ENCODE measurements at regions not wholly inside any gene's neighbourhood (a gene's known extent, or its start where the extent isn't known, plus 50 kb on each side); places are given as distances from the start of the nearest gene placed in this dataset.

- TF ChIP-seq ZNF600 (tag by site-specific recombination; IDR thresholded peaks at IDR 0.05): no peak
- no peak for TF ChIP-seq MYNN (tag by site-specific recombination; IDR thresholded peaks at IDR 0.05; ENCODE audit: borderline replicate concordance)
- TF ChIP-seq ZNF354C (tag by site-specific recombination; IDR thresholded peaks at IDR 0.05; ENCODE audit: borderline replicate concordance, low read depth): no peak
- TF ChIP-seq ZNF140 (tag by site-specific recombination; IDR thresholded peaks at IDR 0.05): no peak
- no peak for TF ChIP-seq ZNF175 (tag by site-specific recombination; IDR thresholded peaks at IDR 0.05)
- TF ChIP-seq BCL11A (tag by site-specific recombination; IDR thresholded peaks at IDR 0.05; ENCODE audit: low read depth): no peak
- no peak for TF ChIP-seq ZSCAN18 (tag by site-specific recombination; IDR thresholded peaks at IDR 0.05)
- TF ChIP-seq ZNF596 (tag by site-specific recombination; IDR thresholded peaks at IDR 0.05): no peak
- TF ChIP-seq PRDM6 (tag by site-specific recombination; IDR thresholded peaks at IDR 0.05): no peak
- no peak for TF ChIP-seq ZBTB48 (tag by site-specific recombination; IDR thresholded peaks at IDR 0.05)
- TF ChIP-seq, protein P1, sequence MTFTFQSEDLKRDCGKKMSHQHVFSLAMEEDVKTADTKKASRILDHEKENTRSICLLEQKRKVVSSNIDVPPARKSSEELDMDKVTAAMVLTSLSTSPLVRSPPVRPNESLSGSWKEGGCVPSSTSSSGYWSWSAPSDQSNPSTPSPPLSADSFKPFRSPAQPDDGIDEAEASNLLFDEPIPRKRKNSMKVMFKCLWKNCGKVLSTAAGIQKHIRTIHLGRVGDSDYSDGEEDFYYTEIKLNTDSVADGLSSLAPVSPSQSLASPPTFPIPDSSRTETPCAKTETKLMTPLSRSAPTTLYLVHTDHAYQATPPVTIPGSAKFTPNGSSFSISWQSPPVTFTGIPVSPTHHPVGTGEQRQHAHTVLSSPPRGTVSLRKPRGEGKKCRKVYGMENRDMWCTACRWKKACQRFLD (tag by site-specific recombination; IDR thresholded peaks at IDR 0.05): no peak
- TF ChIP-seq ZNF350 (tag by site-specific recombination; IDR thresholded peaks at IDR 0.05): no peak
- no peak for TF ChIP-seq MZF1 (tag by site-specific recombination; IDR thresholded peaks at IDR 0.05; ENCODE audit: borderline replicate concordance)
- TF ChIP-seq, protein P2, sequence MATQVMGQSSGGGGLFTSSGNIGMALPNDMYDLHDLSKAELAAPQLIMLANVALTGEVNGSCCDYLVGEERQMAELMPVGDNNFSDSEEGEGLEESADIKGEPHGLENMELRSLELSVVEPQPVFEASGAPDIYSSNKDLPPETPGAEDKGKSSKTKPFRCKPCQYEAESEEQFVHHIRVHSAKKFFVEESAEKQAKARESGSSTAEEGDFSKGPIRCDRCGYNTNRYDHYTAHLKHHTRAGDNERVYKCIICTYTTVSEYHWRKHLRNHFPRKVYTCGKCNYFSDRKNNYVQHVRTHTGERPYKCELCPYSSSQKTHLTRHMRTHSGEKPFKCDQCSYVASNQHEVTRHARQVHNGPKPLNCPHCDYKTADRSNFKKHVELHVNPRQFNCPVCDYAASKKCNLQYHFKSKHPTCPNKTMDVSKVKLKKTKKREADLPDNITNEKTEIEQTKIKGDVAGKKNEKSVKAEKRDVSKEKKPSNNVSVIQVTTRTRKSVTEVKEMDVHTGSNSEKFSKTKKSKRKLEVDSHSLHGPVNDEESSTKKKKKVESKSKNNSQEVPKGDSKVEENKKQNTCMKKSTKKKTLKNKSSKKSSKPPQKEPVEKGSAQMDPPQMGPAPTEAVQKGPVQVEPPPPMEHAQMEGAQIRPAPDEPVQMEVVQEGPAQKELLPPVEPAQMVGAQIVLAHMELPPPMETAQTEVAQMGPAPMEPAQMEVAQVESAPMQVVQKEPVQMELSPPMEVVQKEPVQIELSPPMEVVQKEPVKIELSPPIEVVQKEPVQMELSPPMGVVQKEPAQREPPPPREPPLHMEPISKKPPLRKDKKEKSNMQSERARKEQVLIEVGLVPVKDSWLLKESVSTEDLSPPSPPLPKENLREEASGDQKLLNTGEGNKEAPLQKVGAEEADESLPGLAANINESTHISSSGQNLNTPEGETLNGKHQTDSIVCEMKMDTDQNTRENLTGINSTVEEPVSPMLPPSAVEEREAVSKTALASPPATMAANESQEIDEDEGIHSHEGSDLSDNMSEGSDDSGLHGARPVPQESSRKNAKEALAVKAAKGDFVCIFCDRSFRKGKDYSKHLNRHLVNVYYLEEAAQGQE (tag by site-specific recombination; IDR thresholded peaks at IDR 0.05): no peak
- TF ChIP-seq ZEB2 (tag by site-specific recombination; IDR thresholded peaks at IDR 0.05): no peak
- no peak for TF ChIP-seq ZNF132 (tag by site-specific recombination; IDR thresholded peaks at IDR 0.05; ENCODE audit: borderline replicate concordance)
- TF ChIP-seq ZNF416 (tag by site-specific recombination; IDR thresholded peaks at IDR 0.05): no peak
- H3K27ac ChIP-seq (ENCODE audit: extremely low read depth, low read depth, low read length): no peak overlapping the region
- H3K9me3 ChIP-seq (ENCODE audit: control insufficient read depth, insufficient read depth, low read depth, low read length): no peaks in the 10 kb centered on the region
- no peaks in the 10 kb centered on the region for H3K4me1 ChIP-seq (ENCODE audit: control insufficient read depth, insufficient read depth, low read length)
- POLR2A ChIA-PET: no interaction called here
- CTCF ChIA-PET: interaction anchor here (1.4 kb wide), 1 partner anchor 429 kb away, joined by 3 read pairs; no protein-coding TSS in a partner anchor
- H3K4me3 ChIP-seq (ENCODE audit: low read depth, low read length): no peak overlapping the region
- no peaks in the 10 kb centered on the region for H3K36me3 ChIP-seq (ENCODE audit: control insufficient read depth in 2 of 2, insufficient read depth in 1 of 2, low read length in 2 of 2)
Observed at GRCh38 chr2:234678711-234679110, 181.8 kb upstream of the ARL4C start.

All from HEK293 (cell line).